ENCODE measurements at regions not wholly inside any gene's neighbourhood (a gene's known extent, or its start where the extent isn't known, plus 50 kb on each side); places are given as distances from the start of the nearest gene placed in this dataset.
A peak's percentile ranks its signal among the peaks of the same experiment; 100 is the strongest.
"Not testable (repeated sequence)": the region's sequence is repeated elsewhere in the genome, so short reads cannot be mapped to it uniquely, and the experiment has no call there.

- H3K36me3 ChIP-seq (ENCODE audit: control insufficient read depth in 2 of 2, extremely low read depth in 1 of 2, insufficient read depth in 1 of 2, low read length in 1 of 2); DNase-seq; POLR2A ChIA-PET; H3K27ac ChIP-seq (ENCODE audit: low read length); H3K27me3 Mint-ChIP-seq; H3K36me3 Mint-ChIP-seq; H3K4me1 ChIP-seq (ENCODE audit: control insufficient read depth in 1 of 2, extremely low read depth in 1 of 2, insufficient read depth in 2 of 2, low read length in 2 of 2); H3K9me3 Mint-ChIP-seq; CTCF ChIA-PET; ATAC-seq (replicated peaks in 1 of 4); H3K4me3 ChIP-seq (ENCODE audit: control insufficient read depth in 1 of 2, extremely low read depth in 1 of 2, low read length in 1 of 2); H3K27ac Mint-ChIP-seq; H3K9me3 ChIP-seq; H3K4me3 Mint-ChIP-seq; H3K4me1 Mint-ChIP-seq; H3K27me3 ChIP-seq (replicated peaks in 1 of 2; ENCODE audit: control insufficient read depth in 2 of 2, extremely low read depth in 1 of 2, insufficient read depth in 2 of 2, low read length in 1 of 2): not testable (repeated sequence)
- WGBS (ENCODE audit: insufficient coverage): no CpG with 5 or more reads among the region's 5 CpGs
Measured at GRCh38 chr4:85129354-85130125, 163.1 kb upstream of the WDFY3 start.

GRCh38 chr4:85132117-85132516, 165.6 kb upstream of the WDFY3 start:
- Mint-ChIP-seq H3K36me3 (no peaks in the 10 kb centered on the region), H3K27ac (no peak overlapping the region), H3K4me1 (no peaks in the 10 kb centered on the region), H3K4me3 (no peak overlapping the region), H3K27me3 (no peaks in the 10 kb centered on the region), H3K9me3 (peaks cover 6 to 13% (median 9%) of the 10 kb centered on the region in 3 donors)
- Histone ChIP-seq H3K9me3 (no peaks in the 10 kb centered on the region), H3K27ac (ENCODE audit: low read length) (no peak overlapping the region), H3K4me1 (ENCODE audit: control insufficient read depth in 1 of 2, extremely low read depth in 1 of 2, insufficient read depth in 2 of 2, low read length in 2 of 2) (no peaks in the 10 kb centered on the region), H3K4me3 (ENCODE audit: control insufficient read depth in 1 of 2, extremely low read depth in 1 of 2, low read length in 1 of 2) (no peak overlapping the region), H3K27me3 (replicated peaks in 1 of 2; ENCODE audit: control insufficient read depth in 2 of 2, extremely low read depth in 1 of 2, insufficient read depth in 2 of 2, low read length in 1 of 2) (peaks cover 0 to 3% of the 10 kb centered on the region in 2 experiments), H3K36me3 (ENCODE audit: control insufficient read depth in 2 of 2, extremely low read depth in 1 of 2, insufficient read depth in 1 of 2, low read length in 1 of 2) (no peaks in the 10 kb centered on the region)
- CTCF ChIA-PET: no interaction called here
- ATAC-seq (replicated peaks in 1 of 4): no peak
- DNase-seq: no peak
- POLR2A ChIA-PET: no interaction called here

- ATAC-seq (replicated peaks in 1 of 4): no peak
- Histone ChIP-seq H3K4me3 (ENCODE audit: control insufficient read depth in 1 of 2, extremely low read depth in 1 of 2, low read length in 1 of 2) (no peak overlapping the region), H3K4me1 (ENCODE audit: control insufficient read depth in 1 of 2, extremely low read depth in 1 of 2, insufficient read depth in 2 of 2, low read length in 2 of 2) (no peaks in the 10 kb centered on the region), H3K9me3 (no peaks in the 10 kb centered on the region), H3K36me3 (ENCODE audit: control insufficient read depth in 2 of 2, extremely low read depth in 1 of 2, insufficient read depth in 1 of 2, low read length in 1 of 2) (no peaks in the 10 kb centered on the region), H3K27ac (ENCODE audit: low read length) (no peak overlapping the region), H3K27me3 (replicated peaks in 1 of 2; ENCODE audit: control insufficient read depth in 2 of 2, extremely low read depth in 1 of 2, insufficient read depth in 2 of 2, low read length in 1 of 2) (peaks cover 0 to 3% of the 10 kb centered on the region in 2 experiments)
- H3K27ac Mint-ChIP-seq: no peak overlapping the region
- H3K36me3 Mint-ChIP-seq: no peaks in the 10 kb centered on the region
- H3K4me3 Mint-ChIP-seq: no peak overlapping the region
- H3K27me3 Mint-ChIP-seq: no peaks in the 10 kb centered on the region
- peaks cover 6 to 16% (median 9%) of the 10 kb centered on the region in 3 donors for H3K9me3 Mint-ChIP-seq
- no peaks in the 10 kb centered on the region for H3K4me1 Mint-ChIP-seq
- ChIA-PET POLR2A (no interaction called here), CTCF (interaction anchor here in 1 of 2 donors (0.6 kb wide), 1 partner anchor 12 kb away, joined by 3 read pairs; no protein-coding TSS in a partner anchor)
- DNase-seq: no peak
- 67% methylated on average over 1 of the region's 2 CpGs for WGBS (ENCODE audit: insufficient coverage)
Measured at GRCh38 chr4:85132570-85132969, 166.1 kb upstream of the WDFY3 start.

GRCh38 chr4:85139749-85140148, 173.3 kb upstream of the WDFY3 start:
- POLR2A ChIA-PET; H3K27ac ChIP-seq (ENCODE audit: low read length); H3K27ac Mint-ChIP-seq; H3K4me1 ChIP-seq (ENCODE audit: control insufficient read depth in 1 of 2, extremely low read depth in 1 of 2, insufficient read depth in 2 of 2, low read length in 2 of 2); CTCF ChIA-PET; H3K36me3 ChIP-seq (ENCODE audit: control insufficient read depth in 2 of 2, extremely low read depth in 1 of 2, insufficient read depth in 1 of 2, low read length in 1 of 2); H3K36me3 Mint-ChIP-seq; H3K27me3 Mint-ChIP-seq; H3K4me3 ChIP-seq (ENCODE audit: control insufficient read depth in 1 of 2, extremely low read depth in 1 of 2, low read length in 1 of 2); H3K27me3 ChIP-seq (replicated peaks in 1 of 2; ENCODE audit: control insufficient read depth in 2 of 2, extremely low read depth in 1 of 2, insufficient read depth in 2 of 2, low read length in 1 of 2); ATAC-seq (replicated peaks in 1 of 4); H3K9me3 ChIP-seq; DNase-seq; H3K4me1 Mint-ChIP-seq; H3K4me3 Mint-ChIP-seq: not testable (repeated sequence)
- peaks cover 0 to 10% (median 4%) of the 10 kb centered on the region in 3 donors for H3K9me3 Mint-ChIP-seq
- no CpG with 5 or more reads among the region's 3 CpGs for WGBS (ENCODE audit: insufficient coverage)

GRCh38 chr4:85142451-85142850, 176.0 kb upstream of the WDFY3 start:
- H3K9me3 ChIP-seq: no peaks in the 10 kb centered on the region
- ChIA-PET POLR2A (no interaction called here), CTCF (no interaction called here)
- H3K27ac ChIP-seq (ENCODE audit: low read length): no peak overlapping the region
- H3K4me3 ChIP-seq (ENCODE audit: control insufficient read depth in 1 of 2, extremely low read depth in 1 of 2, low read length in 1 of 2): no peak overlapping the region
- H3K27me3 ChIP-seq (replicated peaks in 1 of 2; ENCODE audit: control insufficient read depth in 2 of 2, extremely low read depth in 1 of 2, insufficient read depth in 2 of 2, low read length in 1 of 2): no peaks in the 10 kb centered on the region
- Mint-ChIP-seq H3K27ac (no peak overlapping the region), H3K36me3 (no peaks in the 10 kb centered on the region), H3K27me3 (no peaks in the 10 kb centered on the region), H3K9me3 (peaks cover 0 to 4% (median 4%) of the 10 kb centered on the region in 3 donors), H3K4me3 (no peak overlapping the region), H3K4me1 (no peaks in the 10 kb centered on the region)
- no peak for ATAC-seq (replicated peaks in 1 of 4)
- no peak for DNase-seq
- WGBS (ENCODE audit: insufficient coverage): no CpG with 5 or more reads among the region's 2 CpGs
- H3K4me1 ChIP-seq (ENCODE audit: control insufficient read depth in 1 of 2, extremely low read depth in 1 of 2, insufficient read depth in 2 of 2, low read length in 2 of 2): no peaks in the 10 kb centered on the region
- no peaks in the 10 kb centered on the region for H3K36me3 ChIP-seq (ENCODE audit: control insufficient read depth in 2 of 2, extremely low read depth in 1 of 2, insufficient read depth in 1 of 2, low read length in 1 of 2)

GRCh38 chr4:85147481-85148076, 181.1 kb upstream of the WDFY3 start:
- H3K36me3 Mint-ChIP-seq: no peaks in the 10 kb centered on the region
- no peaks in the 10 kb centered on the region for H3K9me3 Mint-ChIP-seq

More at GRCh38 chr4:85147481-85148076, 181.1 kb upstream of the WDFY3 start:
- peak in 1 of 35 experiments; percentile 16 for DNase-seq
- H3K27ac Mint-ChIP-seq: no peak overlapping the region
- peaks cover 0 to 5% of the 10 kb centered on the region in 2 donors for H3K27me3 Mint-ChIP-seq
- Histone ChIP-seq H3K27ac (ENCODE audit: low read length) (no peak overlapping the region), H3K36me3 (ENCODE audit: control insufficient read depth in 2 of 2, extremely low read depth in 1 of 2, insufficient read depth in 1 of 2, low read length in 1 of 2) (no peaks in the 10 kb centered on the region), H3K27me3 (replicated peaks in 1 of 2; ENCODE audit: control insufficient read depth in 2 of 2, extremely low read depth in 1 of 2, insufficient read depth in 2 of 2, low read length in 1 of 2) (no peaks in the 10 kb centered on the region), H3K9me3 (no peaks in the 10 kb centered on the region), H3K4me1 (ENCODE audit: control insufficient read depth in 1 of 2, extremely low read depth in 1 of 2, insufficient read depth in 2 of 2, low read length in 2 of 2) (no peaks in the 10 kb centered on the region), H3K4me3 (ENCODE audit: control insufficient read depth in 1 of 2, extremely low read depth in 1 of 2, low read length in 1 of 2) (no peak overlapping the region)
- CTCF ChIA-PET: no interaction called here
- WGBS (ENCODE audit: insufficient coverage): 63% methylated on average over 1 of the region's 9 CpGs
- ATAC-seq (replicated peaks in 1 of 4): no peak
- H3K4me3 Mint-ChIP-seq: no peak overlapping the region
- POLR2A ChIA-PET: no interaction called here
- peaks cover 0 to 7% (median 0%) of the 10 kb centered on the region in 3 donors for H3K4me1 Mint-ChIP-seq
